Hippocampal formation (tissue), 2 donors: ENCODE measurements at regions not wholly inside any gene's neighbourhood (a gene's known extent, or its start where the extent isn't known, plus 50 kb on each side); places are given as distances from the start of the nearest gene placed in this dataset.
"Not testable (repeated sequence)": the region's sequence is repeated elsewhere in the genome, so short reads cannot be mapped to it uniquely, and the experiment has no call there.

Source experiments
- DNase-seq, 2 donors: peaks; one replicate each; lab custom pipeline; 2025; lab: John Stamatoyannopoulos, UW

DNA sequence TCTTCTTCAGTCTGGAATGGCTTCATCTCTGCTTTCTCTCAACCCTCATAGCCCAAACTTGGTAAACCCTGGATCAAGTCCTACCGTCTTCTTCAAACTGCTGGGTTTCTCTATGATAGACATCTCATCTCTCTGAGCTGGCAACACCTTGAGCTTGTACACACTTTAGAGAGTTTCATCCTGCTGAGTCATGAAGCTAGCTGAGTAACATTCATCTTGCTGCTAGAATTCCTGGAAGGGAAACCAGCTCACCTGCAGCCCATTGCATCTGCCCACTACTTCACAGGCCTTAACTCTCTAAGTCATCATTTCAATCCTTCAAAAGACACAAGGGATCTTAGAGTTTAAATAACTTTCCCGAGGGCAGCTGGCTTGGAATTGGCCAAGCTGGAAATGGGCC lies 175.5 kb upstream of the RORA start:
- DNase-seq = no peak

DNA sequence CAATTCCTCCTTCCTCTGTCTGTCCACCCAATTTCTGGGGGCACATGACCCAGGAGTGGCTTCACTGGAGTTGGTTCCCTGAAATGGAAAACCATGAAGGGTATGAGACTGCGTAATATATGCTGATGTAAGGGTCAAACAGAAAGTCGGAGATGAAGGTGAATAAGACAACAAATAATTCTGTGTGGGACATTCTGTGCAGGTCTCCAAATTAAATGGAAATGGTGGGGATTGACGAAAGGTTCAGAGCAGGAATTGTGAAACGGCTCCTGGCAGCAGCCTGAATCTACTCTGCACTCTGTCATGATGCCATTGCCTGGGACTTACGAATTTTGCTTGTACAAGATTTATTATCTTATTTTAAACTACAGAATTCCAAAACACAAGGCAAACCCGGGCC lies 174.8 kb upstream of the RORA start:
- DNase-seq = no peak

DNA sequence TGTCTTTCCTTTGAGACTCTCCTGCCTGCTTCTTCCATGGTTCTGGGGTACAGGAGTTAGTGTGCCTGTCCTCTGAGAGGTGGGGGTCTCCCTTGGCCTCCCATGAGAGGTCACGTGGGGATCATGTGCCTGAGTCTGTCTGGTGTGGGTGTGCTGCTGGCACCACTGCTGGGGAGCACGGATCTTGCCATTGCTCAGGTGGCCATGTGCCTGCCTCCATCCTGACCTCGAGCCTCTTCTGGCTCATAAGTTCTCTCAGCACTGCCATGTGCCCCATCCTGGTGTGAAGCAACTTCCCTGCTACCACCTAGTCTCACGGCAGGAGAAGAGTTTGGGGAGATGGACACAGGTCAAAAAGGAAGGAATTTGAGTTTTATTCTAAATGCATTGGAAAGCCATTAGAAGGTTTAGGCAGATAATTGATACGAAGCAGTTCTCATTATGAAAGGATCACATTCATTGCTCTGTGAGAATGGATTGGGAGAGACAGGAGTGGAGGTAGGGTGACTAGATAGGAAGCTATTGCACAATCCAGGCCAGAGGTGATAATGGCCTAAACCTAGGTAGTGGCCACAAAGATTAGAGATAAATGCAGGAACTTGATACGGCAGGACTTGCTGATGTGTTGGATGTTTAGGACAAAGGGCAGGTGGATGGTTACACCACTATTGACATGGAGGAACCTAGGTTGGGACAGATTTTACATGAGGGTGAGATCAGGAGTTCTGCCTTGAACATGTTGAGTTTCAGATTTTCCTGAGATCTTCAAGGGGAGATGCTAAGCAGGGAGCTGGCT lies 173.0 kb upstream of the RORA start:
- no peak for DNase-seq

GRCh38 chr15:61398310-61398709 lies 169.2 kb upstream of the RORA start:
- DNase-seq = no peak

- no peak for DNase-seq
These were observed 167.3 kb upstream of the RORA start for GRCh38 chr15:61396235-61396919.

DNA sequence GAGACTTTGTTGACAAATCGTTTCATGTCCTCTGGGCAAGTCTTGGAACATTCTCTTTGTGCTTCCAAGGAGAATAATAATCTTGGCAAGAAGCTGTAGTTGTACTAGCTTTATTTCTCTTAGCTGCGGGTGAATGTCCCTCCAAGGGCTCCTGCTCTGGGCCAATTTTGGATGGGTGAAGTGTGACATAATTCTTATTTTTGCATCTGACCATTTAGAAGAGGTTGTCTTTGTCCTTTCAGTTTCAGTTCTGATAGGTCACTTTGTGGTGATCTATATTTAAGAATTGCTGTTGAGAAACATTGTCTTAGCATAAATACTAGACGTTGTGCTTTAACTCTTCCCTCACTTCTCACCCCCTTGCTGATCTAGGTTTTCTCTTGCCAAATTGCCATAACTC lies 164.8 kb upstream of the RORA start:
- DNase-seq = peak in 1 of 2 donors; percentile 18

GRCh38 chr15:61393524-61393923 lies 164.4 kb upstream of the RORA start:
- DNase-seq = no peak

DNA sequence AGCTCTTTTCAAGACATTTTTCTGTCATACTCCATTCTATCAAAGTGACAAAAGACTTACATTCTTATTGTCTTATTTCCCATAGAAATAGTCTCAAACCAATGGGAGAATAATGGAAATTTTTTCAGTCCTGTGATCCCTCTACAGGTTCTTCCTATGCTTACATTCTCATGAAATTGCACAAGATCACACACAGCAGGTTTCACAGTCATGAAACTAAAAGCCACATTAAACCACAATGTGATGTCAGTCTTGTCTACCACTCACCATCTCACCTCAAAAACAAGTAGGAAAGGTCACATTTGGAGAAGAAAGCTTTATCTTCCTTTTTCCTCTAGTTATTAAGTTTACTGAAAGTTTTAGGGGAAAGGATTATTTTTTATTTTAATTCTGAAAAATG lies 161.0 kb upstream of the RORA start:
- no peak for DNase-seq

DNA sequence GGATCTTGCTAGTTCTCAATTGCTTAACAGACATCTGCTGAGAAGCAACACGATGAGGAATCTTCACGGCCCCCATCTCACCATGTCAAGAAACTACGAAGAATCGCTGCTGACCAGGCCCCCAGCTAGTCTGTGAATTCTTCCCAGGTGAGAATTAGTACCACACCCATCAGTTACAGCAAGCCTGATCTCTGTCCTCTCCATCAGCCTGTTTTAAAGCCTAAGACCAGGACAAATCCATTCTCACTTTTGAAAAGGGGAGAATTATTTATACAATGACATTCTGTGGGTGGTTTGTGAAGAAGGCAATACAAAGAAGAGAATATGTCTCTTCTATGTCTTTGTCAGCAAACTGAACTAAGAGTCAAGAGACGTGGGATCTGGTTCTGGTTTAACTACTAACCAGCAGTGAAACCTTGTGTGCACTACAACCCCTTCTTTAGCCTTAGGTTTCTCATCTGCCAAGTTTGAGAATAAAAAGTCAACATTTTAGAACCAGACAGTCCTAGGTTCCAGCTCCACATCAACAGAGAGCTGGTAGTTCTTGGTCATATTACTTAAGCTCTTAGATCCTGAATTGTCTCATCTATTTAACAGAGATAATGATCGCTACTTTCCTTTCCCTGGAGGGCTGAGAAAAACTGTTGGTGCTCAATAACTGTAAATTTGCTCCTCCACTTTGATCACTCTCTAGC lies 160.4 kb upstream of the RORA start:
- no peak for DNase-seq

DNA sequence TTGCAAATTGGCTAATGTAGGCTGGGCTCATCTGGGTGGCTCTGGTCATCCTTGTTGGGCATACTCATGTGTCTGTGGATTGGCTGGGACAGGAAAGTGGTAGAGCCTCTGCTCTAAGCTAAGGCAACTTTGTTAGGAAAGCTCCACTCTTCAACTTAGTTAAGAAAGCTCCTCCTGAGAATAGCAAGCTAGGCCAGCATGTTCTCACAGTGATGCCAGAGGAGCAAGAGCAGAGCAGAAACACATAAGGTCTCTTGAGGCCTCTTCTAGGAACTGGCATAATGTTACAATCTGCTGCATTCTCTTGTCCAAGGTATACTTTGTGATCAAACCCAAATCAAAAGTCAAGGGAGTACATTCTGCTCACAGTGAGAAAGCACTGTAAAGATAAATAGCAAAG lies 158.6 kb upstream of the RORA start:
- no peak for DNase-seq

GRCh38 chr15:61383421-61383820 lies 154.3 kb upstream of the RORA start:
- DNase-seq = no peak

- DNase-seq = no peak
These were observed 153.8 kb upstream of the RORA start for GRCh38 chr15:61382927-61383326.

DNA sequence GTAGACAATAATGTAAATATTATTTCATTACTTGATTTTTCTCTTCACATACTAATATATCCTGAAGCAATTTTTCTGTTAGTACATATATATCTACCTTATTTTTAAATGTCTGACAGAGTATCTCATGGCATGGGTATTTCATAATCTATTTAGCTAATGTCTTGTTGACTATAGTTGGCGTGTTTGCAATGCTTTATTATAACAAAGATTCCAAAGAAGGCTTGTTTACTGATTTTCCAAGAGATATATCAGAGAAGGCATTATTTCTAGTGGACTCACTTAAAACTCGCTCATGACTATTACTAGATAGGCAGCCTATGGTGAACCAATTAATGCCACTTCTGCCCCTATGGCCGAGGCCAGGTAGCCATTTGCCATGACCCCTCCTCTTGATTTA lies 152.4 kb upstream of the RORA start:
- DNase-seq = no peak

DNA sequence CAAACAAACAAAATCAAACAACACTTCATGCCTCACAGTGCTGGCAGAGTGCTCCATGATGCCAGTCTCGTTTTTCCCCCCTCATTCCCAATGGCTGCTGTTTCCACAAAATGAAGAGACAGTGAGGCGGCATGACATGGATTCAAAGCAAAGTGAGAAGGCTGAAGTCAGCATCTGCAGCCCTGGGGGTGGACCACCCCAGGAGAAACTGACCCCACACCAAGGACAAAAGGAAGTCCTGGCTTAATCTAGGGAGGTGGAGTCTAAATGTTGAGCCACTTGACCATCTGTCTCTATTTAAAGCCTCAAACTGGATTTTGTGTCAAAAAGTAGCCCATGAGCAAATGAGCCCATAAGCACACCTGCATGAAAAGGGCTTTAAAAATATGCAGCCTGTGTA lies 151.2 kb upstream of the RORA start:
- no peak for DNase-seq

GRCh38 chr15:61379005-61379404 lies 149.9 kb upstream of the RORA start:
- DNase-seq = no peak

DNA sequence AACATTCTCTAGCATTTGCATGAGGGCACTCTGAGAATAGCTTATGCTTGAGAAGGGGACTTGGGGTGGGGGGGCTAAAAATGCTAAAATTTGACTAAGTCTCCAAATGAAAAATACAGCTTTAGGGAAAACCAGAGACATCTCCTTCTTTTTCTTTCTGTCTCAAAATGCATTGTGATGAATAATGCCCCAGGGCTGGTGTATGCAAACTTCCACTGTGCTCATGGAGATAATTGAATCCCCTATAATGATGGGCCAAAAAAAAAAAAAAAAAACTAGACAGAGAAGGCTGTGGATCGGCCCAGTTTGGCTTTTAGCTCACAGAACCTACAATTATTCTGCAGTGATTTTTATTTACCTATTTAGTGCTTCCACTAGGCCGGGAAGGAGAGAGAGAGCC lies 147.9 kb upstream of the RORA start:
- DNase-seq = no peak

DNA sequence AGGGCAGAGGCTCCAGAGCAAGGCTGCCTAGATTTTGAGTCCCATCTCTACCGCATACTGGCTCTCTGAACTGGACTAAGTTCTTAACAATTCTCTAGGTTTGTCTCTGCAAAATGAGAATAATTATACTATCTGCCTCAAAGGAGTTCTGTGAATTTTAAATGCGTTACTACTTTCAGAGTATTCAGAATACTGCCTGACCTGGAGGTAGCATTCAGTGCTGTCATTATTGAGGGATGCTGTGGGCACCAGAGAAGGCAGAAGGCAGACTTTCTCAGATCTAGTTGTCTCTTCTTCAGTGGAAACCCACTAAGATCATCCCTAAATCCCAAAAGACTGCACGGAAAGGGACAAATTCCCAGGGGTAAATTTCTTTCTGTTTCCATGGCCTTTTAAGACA lies 147.4 kb upstream of the RORA start:
- DNase-seq = no peak

DNA sequence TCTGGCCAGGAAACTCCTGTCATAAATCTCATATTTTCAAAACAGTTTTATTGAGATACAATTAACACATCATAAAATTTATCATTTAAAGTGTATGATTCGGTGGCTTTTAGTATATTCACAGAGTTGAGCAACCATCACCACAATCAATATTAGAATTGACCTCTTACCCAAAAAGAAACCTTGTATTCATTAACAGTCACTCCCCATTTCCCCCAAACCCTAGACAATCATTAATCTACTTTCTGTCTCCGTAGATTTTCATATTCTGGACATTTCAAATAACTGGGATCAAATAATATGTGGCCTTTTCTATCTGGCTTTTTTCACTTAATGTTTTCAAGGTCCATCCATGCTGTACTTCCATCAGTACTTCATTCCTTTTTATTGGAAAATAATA lies 145.7 kb upstream of the RORA start:
- no peak for DNase-seq

- DNase-seq = no peak
These were observed 138.9 kb upstream of the RORA start for GRCh38 chr15:61367953-61368352.

DNA sequence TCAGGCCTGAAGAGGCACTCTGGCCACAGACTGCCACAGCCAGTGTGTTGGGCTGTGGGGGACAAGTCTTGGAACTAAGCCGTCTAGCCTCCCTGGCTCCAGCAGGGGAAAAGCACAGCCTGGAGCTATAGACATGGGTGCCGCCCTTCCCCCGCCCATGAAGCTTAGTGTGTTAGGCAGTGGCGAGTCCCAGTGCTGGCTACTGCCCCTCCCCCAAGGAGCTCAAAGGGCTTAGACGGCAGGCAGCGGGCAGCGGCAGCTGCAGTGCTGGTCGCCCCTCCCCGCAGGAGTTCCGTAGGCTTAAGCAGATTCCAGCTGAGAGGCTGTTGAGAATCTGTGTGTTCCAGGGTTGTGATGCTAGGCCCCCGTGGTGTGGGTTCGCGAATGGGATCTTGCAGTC lies 135.8 kb upstream of the RORA start:
- no peak for DNase-seq

- DNase-seq = not testable (repeated sequence)
These were observed 133.8 kb upstream of the RORA start for GRCh38 chr15:61362912-61363311.

DNA sequence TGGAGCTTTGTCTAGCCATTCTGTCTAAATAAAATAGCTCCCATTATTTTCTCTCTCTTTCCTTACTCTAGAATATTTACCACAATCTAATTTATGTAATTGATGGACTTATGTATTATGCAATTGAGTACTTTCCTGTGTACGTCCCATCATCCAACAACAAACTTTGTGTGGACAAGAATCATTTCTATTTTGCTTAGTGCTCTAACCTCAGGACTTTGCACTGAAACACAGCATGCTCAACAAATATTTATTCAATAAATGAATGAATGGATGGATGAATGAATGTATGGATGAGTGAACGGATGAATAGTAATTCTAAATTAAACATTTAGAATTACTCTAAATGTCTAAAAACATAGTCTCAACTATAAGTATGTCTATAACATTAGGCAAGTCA lies 115.2 kb upstream of the RORA start:
- DNase-seq = no peak

- no peak for DNase-seq
These were observed 113.3 kb upstream of the RORA start for GRCh38 chr15:61342390-61342789.
